Epithelial cell of proximal tubule (primary cell): ENCODE measurements at regions not wholly inside any gene's neighbourhood (a gene's known extent, or its start where the extent isn't known, plus 50 kb on each side); places are given as distances from the start of the nearest gene placed in this dataset.
"Not testable (repeated sequence)": the region's sequence is repeated elsewhere in the genome, so short reads cannot be mapped to it uniquely, and the experiment has no call there.

Experiments used
- DNase-seq: peaks from one replicate; pipeline ENCODE4 v3.0.0-alpha.2; 2011; ENCODE audit warnings: low read depth
- H3K4me3 ChIP-seq: 2 replicates; pipeline ENCODE4 v1.5.1; 2011; ENCODE audit warnings: low read depth, mild to moderate bottlenecking, low read length
- CTCF ChIP-seq: conservative IDR thresholded peaks from 2 replicates; pipeline ENCODE4 v1.5.1; 2012; ENCODE audit warnings: low read depth, mild to moderate bottlenecking, low read length

- no peak overlapping the region for H3K4me3 ChIP-seq
- TF ChIP-seq CTCF, result no peak
- DNase-seq, result no peak
These were observed 200.0 kb downstream of the LIPI start for GRCh38 chr21:14010729-14011128.

DNA sequence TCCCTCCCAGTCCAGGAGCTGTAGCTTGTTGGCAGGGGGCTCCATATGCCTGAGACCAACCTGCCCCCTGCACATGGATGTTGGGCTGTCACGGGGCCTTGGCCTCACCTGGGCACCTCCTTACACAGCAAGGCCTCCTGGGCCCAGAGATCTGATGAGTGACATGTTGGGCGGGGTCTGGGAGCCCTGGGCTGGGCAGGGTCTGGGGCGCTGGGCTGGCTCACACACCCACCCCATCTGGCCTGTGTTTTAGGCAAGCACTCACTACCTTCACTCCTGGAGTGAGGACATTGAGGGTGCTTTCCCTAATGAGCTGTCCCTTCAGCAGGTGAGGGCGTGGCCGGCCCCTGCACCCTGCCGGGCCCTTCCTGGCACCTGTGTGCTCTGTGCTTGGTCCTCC, 200.8 kb downstream of the LIPI start:
- H3K4me3 ChIP-seq, DNase-seq: not testable (repeated sequence)

DNA sequence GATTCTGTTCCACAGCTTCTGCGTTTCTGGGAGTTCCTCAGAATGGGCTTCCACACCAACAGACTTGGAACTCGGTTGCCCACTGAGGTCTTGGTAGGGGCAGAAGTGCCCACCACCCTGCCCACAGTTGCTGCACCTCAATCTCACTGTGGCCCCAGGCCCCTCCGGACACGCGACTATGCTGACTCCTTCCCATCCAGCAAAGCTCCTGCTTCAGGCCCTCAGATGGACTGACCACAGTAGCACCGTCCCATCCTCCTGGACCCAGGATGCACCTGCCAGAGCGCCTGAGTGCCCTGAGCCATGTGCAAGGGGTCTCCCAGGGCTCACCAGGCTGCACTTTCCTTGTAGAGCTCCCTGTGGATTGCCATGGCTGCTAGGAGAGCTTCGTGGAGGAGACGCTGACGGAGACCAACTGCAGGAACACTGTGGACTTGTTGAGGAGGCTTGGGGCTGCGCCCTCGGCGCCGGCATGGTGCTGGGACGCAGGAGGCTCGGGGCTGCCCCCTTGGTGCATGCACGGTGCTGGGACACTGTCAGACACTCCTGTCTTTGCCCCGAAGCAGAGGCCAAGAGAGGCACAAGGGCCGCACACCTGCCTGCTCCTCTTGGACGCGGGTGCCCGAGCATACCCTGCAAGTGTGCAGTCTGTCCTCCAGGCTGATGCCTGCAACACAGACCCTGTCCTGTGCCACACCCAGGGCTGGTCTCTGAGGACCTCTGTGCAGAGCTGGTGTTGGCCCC, 201.3 kb downstream of the LIPI start:
- not testable (repeated sequence) for DNase-seq, H3K4me3 ChIP-seq

GRCh38 chr21:14008436-14008835, 202.3 kb downstream of the LIPI start:
- H3K4me3 ChIP-seq, DNase-seq: not testable (repeated sequence)

- not testable (repeated sequence) for DNase-seq, H3K4me3 ChIP-seq
These were observed 202.7 kb downstream of the LIPI start for GRCh38 chr21:14008006-14008405.

DNA sequence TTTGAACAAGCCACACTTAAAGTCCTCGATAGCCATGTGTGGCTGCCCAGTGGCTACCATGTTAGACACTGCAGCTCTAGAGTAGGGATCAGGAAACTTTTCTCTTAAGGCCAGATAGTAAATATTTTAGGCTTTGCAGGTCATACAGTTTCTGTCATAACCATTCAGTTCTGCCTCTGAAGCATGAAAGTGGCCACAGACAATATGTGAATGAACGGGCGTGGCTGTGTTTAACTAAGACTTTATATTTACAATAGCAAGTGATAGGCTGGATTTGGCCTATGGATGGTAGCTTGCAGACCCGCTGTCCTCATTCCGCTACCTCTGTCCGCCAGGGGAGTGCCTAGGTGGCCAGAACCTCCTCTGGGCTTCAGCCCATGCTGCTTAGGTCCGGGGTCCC, 204.6 kb downstream of the LIPI start:
- not testable (repeated sequence) for H3K4me3 ChIP-seq, DNase-seq

- H3K4me3 ChIP-seq, DNase-seq: not testable (repeated sequence)
These were observed 223.5 kb downstream of the LIPI start for GRCh38 chr21:13986996-13987958.

DNA sequence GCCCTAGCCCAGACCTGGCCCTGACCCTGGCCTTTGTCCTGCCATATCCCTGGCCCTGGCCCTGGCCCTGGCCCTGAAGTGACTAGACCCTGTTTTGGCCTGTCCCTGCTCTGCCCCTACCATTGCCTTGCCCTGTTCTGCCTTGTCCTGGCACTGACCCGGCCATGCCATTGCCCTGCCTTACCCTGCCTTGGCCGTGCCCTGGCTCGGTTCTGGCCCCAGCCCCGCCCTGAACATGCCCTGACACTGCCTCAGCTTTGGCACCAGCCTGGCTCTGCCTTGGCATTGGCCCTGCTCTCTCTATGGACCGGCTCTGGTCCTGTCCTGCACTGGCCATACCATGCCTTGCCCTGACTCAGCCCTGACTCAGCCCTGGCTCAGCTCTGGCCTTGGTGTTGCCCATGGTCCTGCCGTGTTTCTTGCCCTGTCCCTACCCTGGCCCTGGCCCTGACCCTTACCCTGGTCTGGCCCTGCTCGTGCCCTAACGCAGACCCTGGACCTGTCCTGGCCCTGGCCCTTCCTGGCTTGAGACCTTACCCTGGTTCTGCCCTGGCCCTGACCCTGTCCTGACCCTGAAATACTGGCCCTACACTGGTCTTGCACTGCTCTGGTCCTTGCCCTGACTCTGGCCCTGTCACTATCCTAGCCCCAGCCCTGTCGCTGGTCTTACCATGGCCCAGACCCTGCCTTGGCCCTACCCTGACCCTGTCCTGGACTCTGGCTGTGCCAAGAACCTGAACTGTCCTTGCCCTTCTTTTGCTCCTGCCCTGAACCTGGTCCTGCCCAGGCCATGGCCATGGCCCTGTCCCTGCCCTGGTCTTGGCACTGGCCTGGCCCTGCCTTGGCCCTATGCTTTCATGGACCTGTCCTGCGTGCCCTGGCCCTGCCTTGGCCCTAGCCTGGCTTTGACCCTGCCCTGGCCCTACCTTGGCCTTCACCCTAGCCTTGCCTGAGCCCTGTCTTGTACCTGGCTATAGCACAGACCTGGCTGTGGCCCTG, 224.6 kb downstream of the LIPI start:
- DNase-seq, H3K4me3 ChIP-seq: not testable (repeated sequence)

DNA sequence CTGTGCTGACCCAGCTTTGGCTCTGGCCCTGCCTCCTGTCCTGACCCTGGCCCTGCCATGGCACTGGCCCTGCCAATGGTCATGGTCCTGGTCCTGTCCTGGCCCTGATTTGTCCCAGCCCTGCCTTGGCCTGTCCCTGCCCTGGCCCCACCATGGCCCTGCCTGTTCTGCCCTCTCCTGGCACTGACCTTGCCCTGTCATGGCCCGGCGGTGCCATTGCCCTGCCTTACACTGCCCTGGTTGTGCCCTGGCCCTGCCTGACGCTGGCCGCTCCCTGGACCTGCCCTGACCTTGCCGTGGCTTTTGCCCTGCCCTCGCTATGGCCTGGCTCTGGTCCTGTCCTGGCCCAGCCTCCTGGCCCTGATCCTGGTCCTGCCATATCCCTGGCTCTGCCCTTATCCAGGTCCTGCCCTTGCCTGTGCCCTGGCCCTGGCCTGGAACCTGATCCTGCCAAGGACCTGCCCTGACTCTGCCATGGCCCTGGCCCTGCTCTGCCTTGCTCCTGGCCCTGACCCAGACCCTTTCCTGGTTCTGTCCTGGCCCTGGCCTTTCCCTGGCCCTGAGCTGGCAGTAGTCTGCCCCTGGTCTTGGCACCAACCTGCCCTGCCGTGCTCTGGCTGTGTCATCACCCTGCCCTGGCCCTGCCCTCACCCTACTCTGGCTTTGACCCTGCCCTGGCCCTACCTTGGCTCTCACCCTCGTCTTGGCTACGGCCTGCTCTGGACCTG, 225.5 kb downstream of the LIPI start:
- not testable (repeated sequence) for DNase-seq, H3K4me3 ChIP-seq

GRCh38 chr21:13984728-13985127, 226.0 kb downstream of the LIPI start:
- H3K4me3 ChIP-seq, DNase-seq: not testable (repeated sequence)

- not testable (repeated sequence) for DNase-seq, H3K4me3 ChIP-seq
These were observed 229.3 kb downstream of the LIPI start for GRCh38 chr21:13981176-13982087.
